PC-3 (cell line): ENCODE measurements at regions not wholly inside any gene's neighbourhood (a gene's known extent, or its start where the extent isn't known, plus 50 kb on each side); places are given as distances from the start of the nearest gene placed in this dataset.

Experiments used
- CTCF ChIP-seq: fragments of 300-600 bp; sonication (generic); conservative IDR thresholded peaks from 2 replicates; pipeline ENCODE4 v1.5.1; 2017; ENCODE audit warnings: antibody characterized with exemption, low read depth, mild to moderate bottlenecking, low read length
- EZH2 ChIP-seq: fragments of 300-600 bp; sonication (generic); IDR thresholded peaks from one replicate; pipeline ENCODE4 v1.6.1; 2017; ENCODE audit warnings: antibody characterized with exemption, mild to moderate bottlenecking, low read length; ENCODE audit not compliant: unreplicated experiment
- EZH2phosphoT487 ChIP-seq: fragments of 300-600 bp; sonication (generic); IDR thresholded peaks from 2 replicates; pipeline ENCODE4 v1.6.1; 2018; ENCODE audit warnings: mild to moderate bottlenecking, antibody characterized with exemption, low read length, borderline replicate concordance

GRCh38 chr15:87207990-87208580, 1048.5 kb downstream of the NTRK3 start:
- no peak for TF ChIP-seq CTCF
- no peak for TF ChIP-seq EZH2
- no peak for TF ChIP-seq EZH2phosphoT487
